B cell (primary cell): ENCODE measurements at regions not wholly inside any gene's neighbourhood (a gene's known extent, or its start where the extent isn't known, plus 50 kb on each side); places are given as distances from the start of the nearest gene placed in this dataset.

ENCODE experiments used
- ATAC-seq: fragments of 200-7000 bp; cut with Tn5 transposase; one replicate; pipeline ENCODE4 v1.10.0; 2021; ENCODE audit warnings: low read depth, mild to moderate bottlenecking, moderate number of reproducible peaks, moderate library complexity
- CTCF ChIA-PET: fragments of 350-600 bp; sonication (Branson Sonifier 250); formaldehyde crosslinking; loops from one replicate; lab custom pipeline; 2021; ENCODE audit warnings: antibody characterized with exemption, inconsistent platforms; lab: Charles Lee
- POLR2A ChIA-PET: fragments of 350-600 bp; sonication (Branson Sonifier 250); formaldehyde crosslinking; loops from one replicate; lab custom pipeline; 2021; ENCODE audit warnings: antibody characterized with exemption; lab: Charles Lee
- DNase-seq: peaks from one replicate; pipeline ENCODE4 v3.0.0; 2013
- H2AFZ ChIP-seq: 2 replicates; pipeline ENCODE4 v1.6.1; 2012; ENCODE audit warnings: mild to moderate bottlenecking, low read depth, low read length; ENCODE audit not compliant: insufficient read depth, poor library complexity, severe bottlenecking
- H3K27ac ChIP-seq, 2 donors: 1 replicate in 1 of 2; 2 replicates in 1 of 2; pipeline ENCODE4 v1.5.1; 2012 to 2013; ENCODE audit warnings: low read length in 2 of 2, mild to moderate bottlenecking in 2 of 2, moderate library complexity in 1 of 2
- H3K27me3 ChIP-seq, 4 experiments: fragments of 200-600 bp in 1 of 4; sonication (generic) in 1 of 4; replicated peaks in 1 of 4; 1 replicate in 2 of 4; 2 replicates in 2 of 4; pipeline versions ENCODE4 v1.6.1 to v1.7.0; 2013 to 2016; ENCODE audit warnings: low read length in 3 of 4, mild to moderate bottlenecking in 2 of 4, mixed read lengths in 1 of 4, moderate library complexity in 1 of 4; ENCODE audit not compliant: insufficient read depth in 4 of 4, control insufficient read depth in 3 of 4; ENCODE audit errors: control extremely low read depth in 1 of 4
- H3K36me3 ChIP-seq, 2 experiments: replicated peaks in 1 of 2; 1 replicate in 1 of 2; 2 replicates in 1 of 2; pipeline versions ENCODE4 v1.6.1 to v1.7.1; 2013; ENCODE audit warnings: low read length in 1 of 2; ENCODE audit not compliant: insufficient read depth in 2 of 2, control insufficient read depth in 1 of 2; ENCODE audit errors: control extremely low read depth in 1 of 2, extremely low read depth in 1 of 2
- H3K4me1 ChIP-seq, 2 donors: fragments of 200-600 bp in 1 of 2; sonication (generic) in 1 of 2; 1 replicate in 1 of 2; 2 replicates in 1 of 2; pipeline versions ENCODE4 v1.5.1 to v1.6.1; 2013 to 2017; ENCODE audit warnings: low read length in 2 of 2; ENCODE audit not compliant: control insufficient read depth in 2 of 2, insufficient read depth in 2 of 2
- H3K4me2 ChIP-seq: replicated peaks from 2 replicates; pipeline ENCODE3; 2012; ENCODE audit warnings: mild to moderate bottlenecking, low read depth, low read length; ENCODE audit not compliant: poor library complexity, severe bottlenecking
- H3K4me3 ChIP-seq, 5 experiments: fragments of 200-600 bp in 1 of 5; sonication (generic) in 1 of 5; 1 replicate in 3 of 5; 2 replicates in 2 of 5; pipeline versions ENCODE4 v1.5.1 to v1.7.0; 2011 to 2016; ENCODE audit warnings: low read length in 4 of 5, mild to moderate bottlenecking in 4 of 5, low read depth in 2 of 5, control low read depth in 1 of 5, moderate library complexity in 1 of 5; ENCODE audit not compliant: insufficient read depth in 1 of 5; ENCODE audit errors: control extremely low read depth in 1 of 5, extremely low read depth in 1 of 5
- H3K79me2 ChIP-seq: fragments of 200-600 bp; sonication (generic); one replicate; pipeline ENCODE4 v1.6.0; 2016; ENCODE audit warnings: low read length; ENCODE audit not compliant: control insufficient read depth, insufficient read depth
- H3K9ac ChIP-seq: fragments of 200-600 bp; sonication (generic); 2 replicates; pipeline ENCODE4 v1.6.1; 2017; ENCODE audit warnings: mild to moderate bottlenecking, low read length, moderate library complexity
- H3K9me3 ChIP-seq, 3 donors: one replicate each; pipeline versions ENCODE4 v1.6.1 to v1.7.1; 2013; ENCODE audit warnings: low read length in 2 of 3; ENCODE audit not compliant: control insufficient read depth in 2 of 3, insufficient read depth in 1 of 3; ENCODE audit errors: control extremely low read depth in 1 of 3
- H4K20me1 ChIP-seq: 2 replicates; pipeline ENCODE4 v1.6.0; 2012; ENCODE audit warnings: mild to moderate bottlenecking, low read length; ENCODE audit not compliant: insufficient read depth, control insufficient read depth, poor library complexity, severe bottlenecking
- H3K27ac Mint-ChIP-seq: one replicate; pipeline ENCODE4 v1.8.0; 2021; ENCODE audit warnings: mixed read lengths
- H3K27me3 Mint-ChIP-seq: one replicate; pipeline ENCODE4 v1.8.0; 2021; ENCODE audit warnings: mixed read lengths
- H3K4me1 Mint-ChIP-seq: one replicate; pipeline ENCODE4 v1.8.0; 2021; ENCODE audit warnings: mixed read lengths
- H3K4me3 Mint-ChIP-seq: one replicate; pipeline ENCODE4 v1.8.0; 2021; ENCODE audit warnings: mixed read lengths
- H3K9me3 Mint-ChIP-seq: one replicate; pipeline ENCODE4 v1.8.0; 2022; ENCODE audit warnings: mixed read lengths; ENCODE audit not compliant: insufficient read depth
- CTCF ChIP-seq: fragments of 200-600 bp; IDR thresholded peaks from one replicate; pipeline ENCODE4 v1.8.0; 2022; ENCODE audit warnings: antibody characterized with exemption, mild to moderate bottlenecking
- EZH2 ChIP-seq: IDR thresholded peaks from 2 replicates; pipeline ENCODE4 v1.6.1; 2012; ENCODE audit warnings: borderline replicate concordance, low read depth, mild to moderate bottlenecking, moderate library complexity, low read length; ENCODE audit not compliant: insufficient read depth, poor library complexity, severe bottlenecking
- WGBS: methylation state at CpG from one replicate; pipeline ENCODE4 v1.1.5; 2013; ENCODE audit warnings: missing lambda C conversion rate; ENCODE audit not compliant: insufficient coverage; 5-methylcytosine and 5-hydroxymethylcytosine counted together
- intact Hi-C: fragments of 100-400 bp; cut with micrococcal nuclease; formaldehyde crosslinking; loops from one replicate; pipeline ENCODE4 v1.10.0; 2022

GRCh38 chr9:81512641-81513040, 176.7 kb downstream of the TLE1 start:
- no peaks in the 10 kb centered on the region for H3K36me3 ChIP-seq
- H3K9me3 ChIP-seq: peaks cover 0 to 5% (median 0%) of the 10 kb centered on the region in 3 donors
- Mint-ChIP-seq H3K9me3 (no peaks in the 10 kb centered on the region), H3K4me3 (no peak overlapping the region), H3K27me3 (peaks cover 40% of the 10 kb centered on the region), H3K27ac (no peak overlapping the region), H3K4me1 (peaks cover 4% of the 10 kb centered on the region)
- WGBS: no CpG with 5 or more reads among the region's 1 CpG
- H3K27me3 ChIP-seq: peaks cover 0 to 6% (median 1%) of the 10 kb centered on the region in 4 experiments
- H4K20me1 ChIP-seq: no peaks in the 10 kb centered on the region
- no peak overlapping the region for H3K9ac ChIP-seq
- H3K79me2 ChIP-seq: no peaks in the 10 kb centered on the region
- POLR2A ChIA-PET: no interaction called here
- intact Hi-C loops: no loop called here
- H3K27ac ChIP-seq: no peak overlapping the region
- no peak overlapping the region for H3K4me2 ChIP-seq
- H3K4me3 ChIP-seq: no peak overlapping the region
- no peak overlapping the region for H2AFZ ChIP-seq
- peaks cover 0 to 6% of the 10 kb centered on the region in 2 donors for H3K4me1 ChIP-seq
- no peak for ATAC-seq
- CTCF ChIA-PET: interaction anchor here (1.0 to 1.4 kb wide), 2 partner anchors 9 to 174 kb away, joined by 3 read pairs; no protein-coding TSS in a partner anchor
- DNase-seq: no peak
- TF ChIP-seq CTCF (no peak), EZH2 (no peak)

GRCh38 chr9:81508476-81508875, 180.9 kb downstream of the TLE1 start:
- ChIA-PET CTCF (interaction anchor here (2.6 kb wide), 1 partner anchor 14 kb away, joined by 13 read pairs; no protein-coding TSS in a partner anchor), POLR2A (no interaction called here)
- intact Hi-C loops: no loop called here
- Mint-ChIP-seq H3K9me3 (no peaks in the 10 kb centered on the region), H3K27me3 (peaks cover 17% of the 10 kb centered on the region), H3K4me3 (peak overlapping the region; percentile 16), H3K4me1 (peaks cover 4% of the 10 kb centered on the region), H3K27ac (no peak overlapping the region)
- Histone ChIP-seq H3K4me1 (peaks cover 0 to 6% of the 10 kb centered on the region in 2 donors), H2AFZ (no peak overlapping the region), H3K27me3 (peaks cover 0 to 6% (median 1%) of the 10 kb centered on the region in 4 experiments), H3K9me3 (peaks cover 0 to 12% (median 0%) of the 10 kb centered on the region in 3 donors), H3K36me3 (no peaks in the 10 kb centered on the region), H3K27ac (no peak overlapping the region), H3K9ac (no peak overlapping the region), H3K4me3 (no peak overlapping the region), H4K20me1 (no peaks in the 10 kb centered on the region), H3K79me2 (no peaks in the 10 kb centered on the region), H3K4me2 (no peak overlapping the region)
- TF ChIP-seq CTCF (no peak), EZH2 (no peak)
- ATAC-seq (no peak), DNase-seq (no peak)
- WGBS: 32% methylated on average over 12 of the region's 12 CpGs
